A549 (cell line): ENCODE measurements at regions not wholly inside any gene's neighbourhood (a gene's known extent, or its start where the extent isn't known, plus 50 kb on each side); places are given as distances from the start of the nearest gene placed in this dataset.

ENCODE experiments used
- ATAC-seq, 2 experiments: fragments of 200-7000 bp in 1 of 2; fragments of >200 bp in 1 of 2; cut with Nextera tagmentation in 1 of 2; cut with Tn5 transposase in 1 of 2; 3 replicates each; pipeline versions ENCODE4 v1.8.0 to v1.9.1; 2018 to 2020; ENCODE audit warnings: mild to moderate bottlenecking in 1 of 2, moderate library complexity in 1 of 2
- CTCF ChIA-PET: fragments of 300-600 bp; sonication (Branson Sonifier 250); formaldehyde crosslinking; extraction: SDS; loops from one replicate; lab custom pipeline; 2021; ENCODE audit warnings: antibody characterized with exemption, inconsistent platforms; lab: Yijun Ruan, JAX
- POLR2A ChIA-PET: fragments of 350-600 bp; formaldehyde crosslinking; extraction: SDS; loops from one replicate; lab custom pipeline; 2021; ENCODE audit warnings: antibody characterized with exemption, inconsistent platforms; lab: Yijun Ruan, JAX
- DNase-seq, 2 experiments: peaks; one replicate each; pipeline versions ENCODE4 v3.0.0 to v3.0.0-alpha.2; 2011 to 2016; ENCODE audit warnings: low read depth in 1 of 2, low spot score in 1 of 2
- FAIRE-seq: peaks from 2 replicates; lab custom pipeline; 2011; peaks lifted over from hg19 to GRCh38; lab: Jason Lieb, UNC
- H3K27ac ChIP-seq, 2 experiments: fragments of >200 bp; sonication (Bioruptor Twin); formaldehyde crosslinking; 3 replicates each; pipeline ENCODE4 v1.5.1; 2016 to 2017
- H3K4me1 ChIP-seq: fragments of >200 bp; sonication (Bioruptor Twin); formaldehyde crosslinking; 3 replicates; pipeline ENCODE4 v1.6.1; 2016
- H3K4me2 ChIP-seq: fragments of >200 bp; sonication (Bioruptor Twin); formaldehyde crosslinking; 3 replicates; pipeline ENCODE4 v1.6.1; 2016
- H3K4me3 ChIP-seq: fragments of >200 bp; sonication (Bioruptor Twin); formaldehyde crosslinking; 3 replicates; pipeline ENCODE4 v1.5.1; 2016
- H3K9me3 ChIP-seq: fragments of >200 bp; sonication (Bioruptor Twin); formaldehyde crosslinking; 3 replicates; pipeline ENCODE4 v1.6.1; 2016
- BHLHE40 ChIP-seq: IDR thresholded peaks from 2 replicates; pipeline ENCODE4 v1.6.1; 2012; ENCODE audit warnings: low read depth, low read length, inconsistent platforms
- CEBPB ChIP-seq, 2 experiments: fragments of >200 bp in 1 of 2; sonication (Bioruptor Twin) in 1 of 2; formaldehyde crosslinking in 1 of 2; IDR thresholded peaks; 2 replicates each; pipeline ENCODE4 v1.6.1; 2012 to 2016
- CHD4 ChIP-seq: fragments of 200-600 bp; sonication (generic); IDR thresholded peaks from 2 replicates; pipeline ENCODE4 v1.6.1; 2016; ENCODE audit warnings: antibody characterized with exemption, mild to moderate bottlenecking, borderline replicate concordance
- EHF ChIP-seq: fragments of 250-450 bp; sonication (Bioruptor Pico); IDR thresholded peaks from 2 replicates; pipeline ENCODE4 v1.5.0; 2020; ENCODE audit warnings: mild to moderate bottlenecking
- ESRRA ChIP-seq: fragments of 150-350 bp; IDR thresholded peaks from 2 replicates; pipeline ENCODE4 v1.6.1; 2014; ENCODE audit warnings: mild to moderate bottlenecking, low read length, borderline replicate concordance
- FOSB ChIP-seq: fragments of 250-450 bp; sonication (Bioruptor Pico); IDR thresholded peaks from 2 replicates; pipeline ENCODE4 v1.5.0; 2020; ENCODE audit warnings: mild to moderate bottlenecking, moderate library complexity
- FOSL2 ChIP-seq, 2 experiments: fragments of 450-650 bp in 1 of 2; fragments of >200 bp in 1 of 2; sonication (Bioruptor Twin) in 1 of 2; formaldehyde crosslinking; IDR thresholded peaks; 2 replicates each; pipeline versions ENCODE4 v1.5.0 to v1.6.1; 2016 to 2020; ENCODE audit warnings: mild to moderate bottlenecking in 1 of 2, moderate library complexity in 1 of 2
- FOXS1 ChIP-seq: fragments of 250-450 bp; sonication (Bioruptor Pico); IDR thresholded peaks from 2 replicates; pipeline ENCODE4 v1.5.0; 2020; ENCODE audit warnings: mild to moderate bottlenecking, moderate library complexity
- HES2 ChIP-seq: fragments of >200 bp; sonication (Bioruptor Twin); formaldehyde crosslinking; IDR thresholded peaks from 2 replicates; pipeline ENCODE4 v1.6.1; 2016
- HEYL ChIP-seq: fragments of 250-450 bp; sonication (Bioruptor Pico); IDR thresholded peaks from 2 replicates; pipeline ENCODE4 v1.8.0; 2021; ENCODE audit warnings: mild to moderate bottlenecking, moderate library complexity
- HOXB13 ChIP-seq: fragments of 250-450 bp; sonication (Bioruptor Pico); IDR thresholded peaks from 2 replicates; pipeline ENCODE4 v1.5.0; 2020; ENCODE audit warnings: low read depth, mild to moderate bottlenecking, moderate library complexity
- KDM1A ChIP-seq: fragments of 200-600 bp; sonication (generic); IDR thresholded peaks from 2 replicates; pipeline ENCODE4 v1.6.1; 2016; ENCODE audit warnings: low read depth, mild to moderate bottlenecking
- MAX ChIP-seq: IDR thresholded peaks from 2 replicates; pipeline ENCODE4 v1.6.1; 2012
- NFE2L2 ChIP-seq: fragments of 150-350 bp; conservative IDR thresholded peaks from 2 replicates; pipeline ENCODE4 v1.6.1; 2014; ENCODE audit warnings: low read length
- NR3C1 ChIP-seq: fragments of >200 bp; sonication (Bioruptor Twin); formaldehyde crosslinking; IDR thresholded peaks from 3 replicates; pipeline ENCODE4 v1.6.1; 2017
- PHF8 ChIP-seq: fragments of 200-600 bp; sonication (generic); IDR thresholded peaks from 2 replicates; pipeline ENCODE4 v1.6.1; 2016; ENCODE audit warnings: low read depth, mild to moderate bottlenecking, antibody characterized with exemption, moderate library complexity, borderline replicate concordance
- POLR2A ChIP-seq: IDR thresholded peaks from 2 replicates; pipeline ENCODE4 v1.6.1; 2012; ENCODE audit warnings: mild to moderate bottlenecking, low read length
- POLR2AphosphoS2 ChIP-seq: conservative IDR thresholded peaks from 2 replicates; pipeline ENCODE4 v1.6.1; 2012; ENCODE audit warnings: low read length, improper control_type of control experiment, inconsistent platforms
- RARB ChIP-seq: fragments of 250-450 bp; sonication (Bioruptor Pico); IDR thresholded peaks from 2 replicates; pipeline ENCODE4 v1.8.0; 2021; ENCODE audit warnings: mild to moderate bottlenecking, moderate library complexity
- RFX5 ChIP-seq: fragments of 450-650 bp; IDR thresholded peaks from 2 replicates; pipeline ENCODE4 v1.7.1; 2014; ENCODE audit warnings: antibody characterized with exemption, mild to moderate bottlenecking, moderate library complexity
- TP53 ChIP-seq: fragments of 250-450 bp; sonication (Bioruptor Pico); IDR thresholded peaks from 2 replicates; pipeline ENCODE4 v1.5.0; 2021; ENCODE audit warnings: mild to moderate bottlenecking, moderate library complexity
- ZNF302 ChIP-seq: fragments of 250-450 bp; sonication (Bioruptor Pico); IDR thresholded peaks from 2 replicates; pipeline ENCODE4 v1.9.0; 2021; ENCODE audit warnings: inconsistent platforms, mild to moderate bottlenecking, moderate library complexity
- ZSCAN20 ChIP-seq: fragments of 250-450 bp; sonication (Bioruptor Pico); IDR thresholded peaks from 2 replicates; pipeline ENCODE4 v1.8.0; 2022; ENCODE audit warnings: mild to moderate bottlenecking, moderate library complexity
- whole genome bisulfite sequencing: methylation state at CpG from one replicate; pipeline ENCODE4 v1.1.6; 2017; ENCODE audit errors: missing lambda C conversion rate; 5-methylcytosine and 5-hydroxymethylcytosine counted together
- TF ChIP-seq, protein P1 (sequence below): fragments of >200 bp; sonication (Bioruptor Twin); formaldehyde crosslinking; IDR thresholded peaks from 3 replicates; pipeline ENCODE4 v1.6.1; 2016
- TF ChIP-seq, protein P2 (sequence below): fragments of >200 bp; sonication (Bioruptor Twin); formaldehyde crosslinking; IDR thresholded peaks from 3 replicates; pipeline ENCODE4 v1.5.1; 2016

DNA sequence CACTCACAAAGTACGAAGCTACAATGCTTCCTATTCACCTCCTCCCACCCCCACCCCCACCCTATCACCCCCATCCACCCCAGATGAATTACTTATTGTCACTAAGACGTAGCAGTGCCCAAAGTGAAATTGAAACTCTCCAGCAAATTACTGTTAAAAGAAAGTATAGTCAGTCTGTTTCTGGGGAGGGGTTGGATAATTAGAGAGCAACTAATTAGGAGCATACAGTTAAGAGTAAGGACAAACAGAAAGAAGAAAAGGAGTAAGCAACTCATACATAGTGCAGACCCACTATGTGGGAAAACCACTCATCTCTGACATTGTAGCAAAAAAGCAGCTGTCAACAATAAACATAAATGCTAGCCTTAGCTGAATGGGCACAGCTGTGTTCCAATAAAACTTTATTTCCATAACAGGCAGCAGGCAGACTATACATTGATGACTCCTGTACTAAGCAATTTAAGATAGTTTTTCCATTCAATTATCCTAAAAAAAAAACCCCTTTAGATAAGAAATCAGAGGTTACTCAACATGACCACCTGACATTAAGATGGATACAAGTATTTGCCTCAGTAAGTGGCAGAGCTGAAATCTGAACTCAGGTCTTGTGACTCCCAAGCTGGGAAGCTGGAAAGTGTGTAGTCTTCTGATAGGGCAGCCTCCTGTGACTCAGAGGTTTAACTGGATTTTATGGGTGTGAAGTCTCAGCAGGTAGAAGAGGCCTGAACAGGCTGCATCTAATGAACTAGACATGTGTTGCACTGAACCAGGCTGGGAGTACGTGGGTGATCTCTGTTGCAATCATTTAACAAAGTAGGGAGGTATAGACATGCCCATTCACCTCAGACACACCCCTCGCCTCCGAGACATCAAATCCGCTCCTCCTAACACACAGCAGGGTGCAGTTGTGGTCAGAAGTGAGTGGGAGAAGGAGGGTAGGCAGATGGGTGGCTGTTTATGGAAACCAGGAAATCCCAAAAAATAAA is 171.8 kb upstream of the KLF7 start:
- TF ChIP-seq CEBPB (IDR thresholded peaks at IDR 0.05): 0 out of 4 replicates have a peak, but pooled peaks have one; percentile 9 to 25
- no peak for TF ChIP-seq HEYL
- H3K4me2 ChIP-seq: peak overlapping the region; percentile 34
- POLR2A ChIA-PET: interaction anchor here (0.7 to 1.4 kb wide), 3 partner anchors 84 to 172 kb away, joined by 3 to 5 read pairs (median 3); partner anchors contain the start of gene KLF7
- FAIRE-seq: no peak
- H3K9me3 ChIP-seq: no peaks in the 10 kb centered on the region
- ATAC-seq: peak; percentile 3 to 17; a peak in 2 of 6 replicates
- no peak overlapping the region for H3K4me3 ChIP-seq
- peak; percentile 18 to 63 for DNase-seq
- 74% methylated on average over 6 of the region's 6 CpGs for WGBS
- CTCF ChIA-PET: interaction anchor here (1.0 to 1.4 kb wide), 3 partner anchors 22 to 355 kb away, joined by 4 to 6 read pairs (median 5); no protein-coding TSS in a partner anchor
- peaks cover 52% of the 10 kb centered on the region for H3K4me1 ChIP-seq
- peak overlapping the region; percentile 23 to 71; a peak in 4 of 6 replicates for H3K27ac ChIP-seq

- DNase-seq: no peak
- no peak for TF ChIP-seq HOXB13 (CRISPR knock-in tag)
- TF ChIP-seq ZSCAN20: no peak
- TF ChIP-seq EHF (CRISPR knock-in tag): no peak
- no peak for TF ChIP-seq HEYL
- no peak for TF ChIP-seq RFX5
- TF ChIP-seq CHD4: no peak
- TF ChIP-seq HES2: no peak
- TF ChIP-seq ESRRA: no peak
- no peak for TF ChIP-seq POLR2A
- no peak for TF ChIP-seq BHLHE40
- TF ChIP-seq KDM1A: no peak
- TF ChIP-seq RARB (CRISPR knock-in tag): no peak
- TF ChIP-seq FOSL2 (IDR thresholded peaks at IDR 0.05): no peak
- no peak for TF ChIP-seq FOSL2 (CRISPR knock-in tag; IDR thresholded peaks at IDR 0.05)
- no peak for TF ChIP-seq FOXS1 (CRISPR knock-in tag)
- CTCF ChIA-PET: interaction anchor here (1.0 to 1.4 kb wide), 3 partner anchors 21 to 356 kb away, joined by 4 to 6 read pairs (median 5); no protein-coding TSS in a partner anchor
- Histone ChIP-seq H3K27ac (peak overlapping the region; percentile 13 to 71; a peak in 5 of 6 replicates), H3K9me3 (no peaks in the 10 kb centered on the region), H3K4me3 (no peak overlapping the region), H3K4me2 (peak overlapping the region; percentile 34), H3K4me1 (peaks cover 51% of the 10 kb centered on the region)
- ATAC-seq: no peak
- 92% methylated on average over 3 of the region's 3 CpGs for WGBS
- FAIRE-seq: no peak
- POLR2A ChIA-PET: interaction anchor here (0.7 to 1.4 kb wide), 4 partner anchors 84 to 174 kb away, joined by 3 to 5 read pairs (median 4); partner anchors contain the start of gene KLF7
These were observed 172.5 kb upstream of the KLF7 start for GRCh38 chr2:207338220-207338607.

- DNase-seq (no peak), FAIRE-seq (no peak), ATAC-seq (no peak)
- CTCF ChIA-PET: interaction anchor here (1.0 to 1.4 kb wide), 3 partner anchors 21 to 356 kb away, joined by 4 to 6 read pairs (median 5); no protein-coding TSS in a partner anchor
- Histone ChIP-seq H3K9me3 (no peaks in the 10 kb centered on the region), H3K27ac (peak overlapping the region; percentile 11 to 71; a peak in 3 of 6 replicates), H3K4me2 (no peak overlapping the region), H3K4me1 (peaks cover 47% of the 10 kb centered on the region), H3K4me3 (no peak overlapping the region)
- POLR2A ChIA-PET: interaction anchor here (1.3 to 1.4 kb wide), 2 partner anchors 85 to 174 kb away, joined by 3 to 4 read pairs; no protein-coding TSS in a partner anchor
- 73% methylated on average over 3 of the region's 3 CpGs for WGBS
- TF ChIP-seq, protein P1, sequence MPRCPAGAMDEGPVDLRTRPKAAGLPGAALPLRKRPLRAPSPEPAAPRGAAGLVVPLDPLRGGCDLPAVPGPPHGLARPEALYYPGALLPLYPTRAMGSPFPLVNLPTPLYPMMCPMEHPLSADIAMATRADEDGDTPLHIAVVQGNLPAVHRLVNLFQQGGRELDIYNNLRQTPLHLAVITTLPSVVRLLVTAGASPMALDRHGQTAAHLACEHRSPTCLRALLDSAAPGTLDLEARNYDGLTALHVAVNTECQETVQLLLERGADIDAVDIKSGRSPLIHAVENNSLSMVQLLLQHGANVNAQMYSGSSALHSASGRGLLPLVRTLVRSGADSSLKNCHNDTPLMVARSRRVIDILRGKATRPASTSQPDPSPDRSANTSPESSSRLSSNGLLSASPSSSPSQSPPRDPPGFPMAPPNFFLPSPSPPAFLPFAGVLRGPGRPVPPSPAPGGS: no peak
- TF ChIP-seq ZNF302 (no peak), HES2 (no peak), PHF8 (no peak), TP53 (CRISPR knock-in tag) (no peak), EHF (CRISPR knock-in tag) (no peak), NR3C1 (no peak), NFE2L2 (no peak), HOXB13 (CRISPR knock-in tag) (no peak), POLR2AphosphoS2 (no peak), FOSB (CRISPR knock-in tag) (no peak), MAX (no peak), FOSL2 (IDR thresholded peaks at IDR 0.05) (no peak), FOSL2 (CRISPR knock-in tag; IDR thresholded peaks at IDR 0.05) (no peak)
- TF ChIP-seq, protein P2, sequence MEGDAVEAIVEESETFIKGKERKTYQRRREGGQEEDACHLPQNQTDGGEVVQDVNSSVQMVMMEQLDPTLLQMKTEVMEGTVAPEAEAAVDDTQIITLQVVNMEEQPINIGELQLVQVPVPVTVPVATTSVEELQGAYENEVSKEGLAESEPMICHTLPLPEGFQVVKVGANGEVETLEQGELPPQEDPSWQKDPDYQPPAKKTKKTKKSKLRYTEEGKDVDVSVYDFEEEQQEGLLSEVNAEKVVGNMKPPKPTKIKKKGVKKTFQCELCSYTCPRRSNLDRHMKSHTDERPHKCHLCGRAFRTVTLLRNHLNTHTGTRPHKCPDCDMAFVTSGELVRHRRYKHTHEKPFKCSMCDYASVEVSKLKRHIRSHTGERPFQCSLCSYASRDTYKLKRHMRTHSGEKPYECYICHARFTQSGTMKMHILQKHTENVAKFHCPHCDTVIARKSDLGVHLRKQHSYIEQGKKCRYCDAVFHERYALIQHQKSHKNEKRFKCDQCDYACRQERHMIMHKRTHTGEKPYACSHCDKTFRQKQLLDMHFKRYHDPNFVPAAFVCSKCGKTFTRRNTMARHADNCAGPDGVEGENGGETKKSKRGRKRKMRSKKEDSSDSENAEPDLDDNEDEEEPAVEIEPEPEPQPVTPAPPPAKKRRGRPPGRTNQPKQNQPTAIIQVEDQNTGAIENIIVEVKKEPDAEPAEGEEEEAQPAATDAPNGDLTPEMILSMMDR: no peak
These were observed 172.9 kb upstream of the KLF7 start for GRCh38 chr2:207338610-207339009.
